SK-N-SH (cell line): ENCODE measurements at regions not wholly inside any gene's neighbourhood (a gene's known extent, or its start where the extent isn't known, plus 50 kb on each side); places are given as distances from the start of the nearest gene placed in this dataset.

ENCODE experiments used
- CTCF ChIA-PET: fragments of 300-600, 350-600 bp; formaldehyde crosslinking; extraction: SDS; loops from one replicate; lab custom pipeline; 2021; lab: Yijun Ruan, JAX
- POLR2A ChIA-PET: fragments of 350-600 bp; sonication (Branson Sonifier 250); formaldehyde crosslinking; extraction: SDS; loops from one replicate; lab custom pipeline; 2020; ENCODE audit warnings: antibody characterized with exemption, inconsistent platforms; lab: Yijun Ruan, JAX
- DNase-seq: peaks from one replicate; pipeline ENCODE4 v3.0.0; 2012
- H2AFZ ChIP-seq: fragments of 200-600 bp; sonication (generic); 2 replicates; pipeline ENCODE4 v1.8.1; 2016; ENCODE audit warnings: antibody characterized with exemption, mild to moderate bottlenecking, low read depth
- H3F3A ChIP-seq: fragments of 200-600 bp; sonication (generic); replicated peaks from 2 replicates; pipeline ENCODE3; 2016; ENCODE audit warnings: antibody characterized with exemption, mild to moderate bottlenecking; ENCODE audit not compliant: insufficient read depth
- H3K27ac ChIP-seq, 2 experiments: fragments of 200-500 bp in 1 of 2; fragments of 200-600 bp in 1 of 2; sonication (Bioruptor generic) in 1 of 2; sonication (generic), shearing (Covaris generic) in 1 of 2; 2 replicates each; pipeline versions ENCODE4 v1.5.1 to v1.6.1; 2014 to 2016; ENCODE audit warnings: low read depth in 2 of 2, inconsistent platforms in 1 of 2, low read length in 1 of 2, mild to moderate bottlenecking in 1 of 2, mixed read lengths in 1 of 2
- H3K27me3 ChIP-seq: fragments of 200-600 bp; sonication (generic), shearing (Covaris generic); 2 replicates; pipeline ENCODE4 v1.6.1; 2016; ENCODE audit warnings: mixed run types; ENCODE audit not compliant: insufficient read depth
- H3K36me3 ChIP-seq, 2 experiments: fragments of 200-500 bp in 1 of 2; fragments of 200-600 bp in 1 of 2; sonication (Bioruptor generic) in 1 of 2; sonication (generic) in 1 of 2; replicated peaks in 1 of 2; 2 replicates each; pipeline versions ENCODE3 to v1.5.1; 2014 to 2016; ENCODE audit warnings: low read length in 1 of 2, mild to moderate bottlenecking in 1 of 2; ENCODE audit not compliant: insufficient read depth in 2 of 2, control insufficient read depth in 1 of 2
- H3K4me1 ChIP-seq, 2 experiments: fragments of 200-500 bp in 1 of 2; fragments of 200-600 bp in 1 of 2; sonication (Bioruptor generic) in 1 of 2; sonication (generic), shearing (Covaris generic) in 1 of 2; 2 replicates each; pipeline versions ENCODE4 v1.5.1 to v1.6.1; 2014 to 2016; ENCODE audit warnings: low read depth in 1 of 2, low read length in 1 of 2, mixed run types in 1 of 2; ENCODE audit not compliant: insufficient read depth in 2 of 2, control insufficient read depth in 1 of 2
- H3K4me2 ChIP-seq: fragments of 200-600 bp; sonication (generic), shearing (Covaris generic); 2 replicates; pipeline ENCODE4 v1.6.1; 2017; ENCODE audit warnings: mixed run types
- H3K4me3 ChIP-seq, 2 experiments: fragments of 200-500 bp in 1 of 2; fragments of 200-600 bp in 1 of 2; sonication (Bioruptor generic) in 1 of 2; sonication (generic), shearing (Covaris generic) in 1 of 2; 2 replicates each; pipeline versions ENCODE4 v1.5.1 to v1.8.1; 2014 to 2016; ENCODE audit warnings: low read depth in 2 of 2, inconsistent platforms in 1 of 2, low read length in 1 of 2, mild to moderate bottlenecking in 1 of 2, mixed read lengths in 1 of 2, moderate library complexity in 1 of 2
- H3K79me2 ChIP-seq: fragments of 200-600 bp; sonication (generic); 2 replicates; pipeline ENCODE4 v1.8.1; 2017; ENCODE audit warnings: mild to moderate bottlenecking; ENCODE audit not compliant: insufficient read depth
- H3K9ac ChIP-seq: fragments of 200-600 bp; sonication (generic); 2 replicates; pipeline ENCODE4 v1.6.1; 2017; ENCODE audit warnings: mixed run types
- H3K9me2 ChIP-seq: fragments of 200-600 bp; sonication (generic); 2 replicates; pipeline ENCODE4 v1.6.1; 2017; ENCODE audit warnings: mixed run types
- H3K9me3 ChIP-seq: fragments of 200-600 bp; sonication (generic); 2 replicates; pipeline ENCODE4 v1.6.1; 2017; ENCODE audit warnings: mixed run types, mild to moderate bottlenecking, moderate library complexity
- H4K20me1 ChIP-seq: fragments of 200-600 bp; sonication (generic); 2 replicates; pipeline ENCODE4 v1.6.1; 2017; ENCODE audit warnings: mild to moderate bottlenecking, mixed run types; ENCODE audit not compliant: insufficient read depth
- CHD2 ChIP-seq: fragments of 150-350 bp; IDR thresholded peaks from 2 replicates; pipeline ENCODE4 v1.6.1; 2018; ENCODE audit warnings: low read length; ENCODE audit not compliant: partially characterized antibody
- EZH2phosphoT487 ChIP-seq: fragments of 200-600 bp; sonication (generic); IDR thresholded peaks from 2 replicates; pipeline ENCODE4 v1.6.1; 2017; ENCODE audit warnings: low read depth, mixed run types, mild to moderate bottlenecking, antibody characterized with exemption, moderate library complexity, borderline replicate concordance
- FOXJ3 ChIP-seq: sonication (generic); formaldehyde crosslinking; IDR thresholded peaks from 2 replicates; pipeline ENCODE4 v1.5.1; 2020; ENCODE audit warnings: mild to moderate bottlenecking, missing genetic modification reagents
- FOXM1 ChIP-seq: IDR thresholded peaks from 2 replicates; pipeline ENCODE4 v1.4.0; 2012; ENCODE audit warnings: low read depth, mild to moderate bottlenecking
- GATA2 ChIP-seq: sonication (generic); formaldehyde crosslinking; IDR thresholded peaks from 2 replicates; pipeline ENCODE4 v1.5.0; 2020; ENCODE audit warnings: mild to moderate bottlenecking, missing genetic modification reagents
- IRF3 ChIP-seq: fragments of 150-350 bp; IDR thresholded peaks from 2 replicates; pipeline ENCODE4 v1.6.1; 2016; ENCODE audit warnings: mild to moderate bottlenecking, low read depth, low read length
- JUND ChIP-seq: IDR thresholded peaks from 2 replicates; pipeline ENCODE4 v1.4.0; 2012
- NRF1 ChIP-seq: IDR thresholded peaks from 2 replicates; pipeline ENCODE4 v1.6.1; 2012; ENCODE audit warnings: low read depth, mild to moderate bottlenecking, low read length
- RAD21 ChIP-seq: IDR thresholded peaks from 2 replicates; pipeline ENCODE4 v1.6.1; 2012; ENCODE audit warnings: mild to moderate bottlenecking, low read length
- RXRA ChIP-seq: IDR thresholded peaks from 2 replicates; pipeline ENCODE4 v1.4.0; 2012; ENCODE audit warnings: low read depth, mild to moderate bottlenecking, borderline replicate concordance
- SIN3A ChIP-seq: IDR thresholded peaks from 2 replicates; pipeline ENCODE4 v1.6.1; 2012; ENCODE audit warnings: low read depth, mild to moderate bottlenecking, low read length, moderate library complexity, borderline replicate concordance
- SMC3 ChIP-seq: IDR thresholded peaks from 2 replicates; pipeline ENCODE4 v1.6.1; 2012; ENCODE audit warnings: low read depth, low read length, improper control_type of control experiment
- TCF12 ChIP-seq: IDR thresholded peaks from 2 replicates; pipeline ENCODE4 v1.4.0; 2012
- TEAD4 ChIP-seq: IDR thresholded peaks from 2 replicates; pipeline ENCODE4 v1.4.0; 2012; ENCODE audit warnings: mild to moderate bottlenecking, borderline replicate concordance; ENCODE audit not compliant: insufficient read depth
- WGBS: methylation state at CpG from one replicate; pipeline ENCODE4 v1.1.6; 2017; ENCODE audit warnings: low lambda C conversion rate; 5-methylcytosine and 5-hydroxymethylcytosine counted together
- TF ChIP-seq, protein P1 (sequence below): IDR thresholded peaks from 2 replicates; pipeline ENCODE4; 2012
- TF ChIP-seq, protein P2 (sequence below): IDR thresholded peaks from 2 replicates; pipeline ENCODE4 v1.4.0; 2012; ENCODE audit warnings: low read depth, borderline replicate concordance
- TF ChIP-seq, protein P3 (sequence below): IDR thresholded peaks from 2 replicates; pipeline ENCODE4 v1.6.1; 2012; ENCODE audit warnings: mild to moderate bottlenecking, low read depth, low read length, moderate library complexity
- TF ChIP-seq, protein P4 (sequence below): fragments of 200-600 bp; sonication (generic); IDR thresholded peaks from 2 replicates; pipeline ENCODE4 v1.6.1; 2017; ENCODE audit warnings: antibody characterized with exemption, mild to moderate bottlenecking, moderate library complexity

GRCh38 chr13:88622362-88622973 lies 951.3 kb downstream of the SLITRK5 start:
- TF ChIP-seq CHD2 (no peak), RXRA (no peak), TEAD4 (no peak), RAD21 (no peak), TCF12 (no peak), EZH2phosphoT487 (no peak), GATA2 (CRISPR knock-in tag) (no peak), FOXJ3 (CRISPR knock-in tag) (no peak), JUND (no peak), SIN3A (no peak)
- TF ChIP-seq, protein P1, sequence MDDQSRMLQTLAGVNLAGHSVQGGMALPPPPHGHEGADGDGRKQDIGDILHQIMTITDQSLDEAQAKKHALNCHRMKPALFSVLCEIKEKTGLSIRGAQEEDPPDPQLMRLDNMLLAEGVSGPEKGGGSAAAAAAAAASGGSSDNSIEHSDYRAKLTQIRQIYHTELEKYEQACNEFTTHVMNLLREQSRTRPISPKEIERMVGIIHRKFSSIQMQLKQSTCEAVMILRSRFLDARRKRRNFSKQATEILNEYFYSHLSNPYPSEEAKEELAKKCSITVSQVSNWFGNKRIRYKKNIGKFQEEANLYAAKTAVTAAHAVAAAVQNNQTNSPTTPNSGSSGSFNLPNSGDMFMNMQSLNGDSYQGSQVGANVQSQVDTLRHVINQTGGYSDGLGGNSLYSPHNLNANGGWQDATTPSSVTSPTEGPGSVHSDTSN: no peak
- WGBS: 38% methylated on average over 2 of the region's 2 CpGs
- H3K4me2 ChIP-seq: no peak overlapping the region

GRCh38 chr13:88623150-88623549 lies 952.0 kb downstream of the SLITRK5 start:
- H3K27ac ChIP-seq: no peak overlapping the region
- no peaks in the 10 kb centered on the region for H3K4me1 ChIP-seq
- no peak overlapping the region for H3K4me3 ChIP-seq
- ChIA-PET CTCF (interaction anchor here (0.6 kb wide), 1 partner anchor 54 kb away, joined by 3 read pairs; no protein-coding TSS in a partner anchor), POLR2A (no interaction called here)
- H3K4me2 ChIP-seq: no peak overlapping the region
- H2AFZ ChIP-seq: no peak overlapping the region
- H3K9me2 ChIP-seq: no peaks in the 10 kb centered on the region
- H4K20me1 ChIP-seq: no peaks in the 10 kb centered on the region
- H3K79me2 ChIP-seq: no peaks in the 10 kb centered on the region
- H3K9me3 ChIP-seq: no peaks in the 10 kb centered on the region
- H3F3A ChIP-seq: no peaks in the 10 kb centered on the region
- no peaks in the 10 kb centered on the region for H3K27me3 ChIP-seq
- WGBS: 60% methylated on average over 2 of the region's 2 CpGs
- no peaks in the 10 kb centered on the region for H3K36me3 ChIP-seq
- H3K9ac ChIP-seq: no peak overlapping the region
- no peak for DNase-seq
- TF ChIP-seq, protein P2, sequence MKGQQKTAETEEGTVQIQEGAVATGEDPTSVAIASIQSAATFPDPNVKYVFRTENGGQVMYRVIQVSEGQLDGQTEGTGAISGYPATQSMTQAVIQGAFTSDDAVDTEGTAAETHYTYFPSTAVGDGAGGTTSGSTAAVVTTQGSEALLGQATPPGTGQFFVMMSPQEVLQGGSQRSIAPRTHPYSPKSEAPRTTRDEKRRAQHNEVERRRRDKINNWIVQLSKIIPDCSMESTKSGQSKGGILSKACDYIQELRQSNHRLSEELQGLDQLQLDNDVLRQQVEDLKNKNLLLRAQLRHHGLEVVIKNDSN: no peak
- TF ChIP-seq, protein P3, sequence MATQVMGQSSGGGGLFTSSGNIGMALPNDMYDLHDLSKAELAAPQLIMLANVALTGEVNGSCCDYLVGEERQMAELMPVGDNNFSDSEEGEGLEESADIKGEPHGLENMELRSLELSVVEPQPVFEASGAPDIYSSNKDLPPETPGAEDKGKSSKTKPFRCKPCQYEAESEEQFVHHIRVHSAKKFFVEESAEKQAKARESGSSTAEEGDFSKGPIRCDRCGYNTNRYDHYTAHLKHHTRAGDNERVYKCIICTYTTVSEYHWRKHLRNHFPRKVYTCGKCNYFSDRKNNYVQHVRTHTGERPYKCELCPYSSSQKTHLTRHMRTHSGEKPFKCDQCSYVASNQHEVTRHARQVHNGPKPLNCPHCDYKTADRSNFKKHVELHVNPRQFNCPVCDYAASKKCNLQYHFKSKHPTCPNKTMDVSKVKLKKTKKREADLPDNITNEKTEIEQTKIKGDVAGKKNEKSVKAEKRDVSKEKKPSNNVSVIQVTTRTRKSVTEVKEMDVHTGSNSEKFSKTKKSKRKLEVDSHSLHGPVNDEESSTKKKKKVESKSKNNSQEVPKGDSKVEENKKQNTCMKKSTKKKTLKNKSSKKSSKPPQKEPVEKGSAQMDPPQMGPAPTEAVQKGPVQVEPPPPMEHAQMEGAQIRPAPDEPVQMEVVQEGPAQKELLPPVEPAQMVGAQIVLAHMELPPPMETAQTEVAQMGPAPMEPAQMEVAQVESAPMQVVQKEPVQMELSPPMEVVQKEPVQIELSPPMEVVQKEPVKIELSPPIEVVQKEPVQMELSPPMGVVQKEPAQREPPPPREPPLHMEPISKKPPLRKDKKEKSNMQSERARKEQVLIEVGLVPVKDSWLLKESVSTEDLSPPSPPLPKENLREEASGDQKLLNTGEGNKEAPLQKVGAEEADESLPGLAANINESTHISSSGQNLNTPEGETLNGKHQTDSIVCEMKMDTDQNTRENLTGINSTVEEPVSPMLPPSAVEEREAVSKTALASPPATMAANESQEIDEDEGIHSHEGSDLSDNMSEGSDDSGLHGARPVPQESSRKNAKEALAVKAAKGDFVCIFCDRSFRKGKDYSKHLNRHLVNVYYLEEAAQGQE: no peak
- TF ChIP-seq RAD21: no peak
- TF ChIP-seq NRF1: no peak
- TF ChIP-seq IRF3: no peak
- no peak for TF ChIP-seq CHD2
- no peak for TF ChIP-seq TEAD4
- TF ChIP-seq TCF12: no peak
- TF ChIP-seq FOXM1: no peak
- TF ChIP-seq, protein P4, sequence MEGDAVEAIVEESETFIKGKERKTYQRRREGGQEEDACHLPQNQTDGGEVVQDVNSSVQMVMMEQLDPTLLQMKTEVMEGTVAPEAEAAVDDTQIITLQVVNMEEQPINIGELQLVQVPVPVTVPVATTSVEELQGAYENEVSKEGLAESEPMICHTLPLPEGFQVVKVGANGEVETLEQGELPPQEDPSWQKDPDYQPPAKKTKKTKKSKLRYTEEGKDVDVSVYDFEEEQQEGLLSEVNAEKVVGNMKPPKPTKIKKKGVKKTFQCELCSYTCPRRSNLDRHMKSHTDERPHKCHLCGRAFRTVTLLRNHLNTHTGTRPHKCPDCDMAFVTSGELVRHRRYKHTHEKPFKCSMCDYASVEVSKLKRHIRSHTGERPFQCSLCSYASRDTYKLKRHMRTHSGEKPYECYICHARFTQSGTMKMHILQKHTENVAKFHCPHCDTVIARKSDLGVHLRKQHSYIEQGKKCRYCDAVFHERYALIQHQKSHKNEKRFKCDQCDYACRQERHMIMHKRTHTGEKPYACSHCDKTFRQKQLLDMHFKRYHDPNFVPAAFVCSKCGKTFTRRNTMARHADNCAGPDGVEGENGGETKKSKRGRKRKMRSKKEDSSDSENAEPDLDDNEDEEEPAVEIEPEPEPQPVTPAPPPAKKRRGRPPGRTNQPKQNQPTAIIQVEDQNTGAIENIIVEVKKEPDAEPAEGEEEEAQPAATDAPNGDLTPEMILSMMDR: no peak
- TF ChIP-seq SMC3: no peak
- no peak for TF ChIP-seq SIN3A
- no peak for TF ChIP-seq EZH2phosphoT487

More at GRCh38 chr13:88622362-88622973, 951.3 kb downstream of the SLITRK5 start:
- ChIA-PET POLR2A (no interaction called here), CTCF (interaction anchor here (0.6 kb wide), 1 partner anchor 54 kb away, joined by 3 read pairs; no protein-coding TSS in a partner anchor)
- no peak overlapping the region for H3K4me3 ChIP-seq
- no peaks in the 10 kb centered on the region for H3K4me1 ChIP-seq
- no peaks in the 10 kb centered on the region for H3K27me3 ChIP-seq
- H4K20me1 ChIP-seq: no peaks in the 10 kb centered on the region
- no peaks in the 10 kb centered on the region for H3K79me2 ChIP-seq
- DNase-seq: no peak
- H3K9ac ChIP-seq: no peak overlapping the region
- no peaks in the 10 kb centered on the region for H3K9me3 ChIP-seq
- H3F3A ChIP-seq: no peaks in the 10 kb centered on the region
- no peak overlapping the region for H2AFZ ChIP-seq
- H3K9me2 ChIP-seq: no peaks in the 10 kb centered on the region
- H3K36me3 ChIP-seq: no peaks in the 10 kb centered on the region
- no peak overlapping the region for H3K27ac ChIP-seq
